GM12892 (cell line): ENCODE measurements at regions not wholly inside any gene's neighbourhood (a gene's known extent, or its start where the extent isn't known, plus 50 kb on each side); places are given as distances from the start of the nearest gene placed in this dataset.

Experiments
- POLR2A ChIP-seq: IDR thresholded peaks from 2 replicates; pipeline ENCODE4 v1.6.1; 2011; ENCODE audit warnings: low read depth, low read length, control low read depth
- POLR2AphosphoS5 ChIP-seq: IDR thresholded peaks from 2 replicates; pipeline ENCODE4 v1.6.1; 2011; ENCODE audit warnings: low read depth, low read length, control low read depth
- TAF1 ChIP-seq: IDR thresholded peaks from 2 replicates; pipeline ENCODE4 v1.6.1; 2011; ENCODE audit warnings: low read depth, mild to moderate bottlenecking, control low read depth, low read length, borderline replicate concordance

- no peak for TF ChIP-seq POLR2A
- TF ChIP-seq POLR2AphosphoS5, result no peak
- no peak for TF ChIP-seq TAF1
These were observed 204.3 kb upstream of the GBE1 start for GRCh38 chr3:81965696-81966095.
